GM21360 (cell line): ENCODE measurements at regions not wholly inside any gene's neighbourhood (a gene's known extent, or its start where the extent isn't known, plus 50 kb on each side); places are given as distances from the start of the nearest gene placed in this dataset.
"Not testable (repeated sequence)": the region's sequence is repeated elsewhere in the genome, so short reads cannot be mapped to it uniquely, and the experiment has no call there.

Source experiments
- ATAC-seq: cut with Tn5 transposase; IDR thresholded peaks from one replicate; pipeline ENCODE4 v1.9.1; 2021; ENCODE audit warnings: mild to moderate bottlenecking, moderate library complexity; ENCODE audit not compliant: unreplicated experiment

GRCh38 chr20:64327223-64327549, 71.6 kb downstream of the PCMTD2 start:
- ATAC-seq: not testable (repeated sequence)

GRCh38 chr20:64327550-64328317, 72.2 kb downstream of the PCMTD2 start:
- peak; percentile 62 for ATAC-seq

- ATAC-seq: not testable (repeated sequence)
Measured at GRCh38 chr20:64328595-64329250, 73.2 kb downstream of the PCMTD2 start.

GRCh38 chr20:64332627-64333026, 77.1 kb downstream of the PCMTD2 start:
- ATAC-seq: not testable (repeated sequence)
